BE2C (cell line): ENCODE measurements at regions not wholly inside any gene's neighbourhood (a gene's known extent, or its start where the extent isn't known, plus 50 kb on each side); places are given as distances from the start of the nearest gene placed in this dataset.

ENCODE experiments used
- DNase-seq: peaks from one replicate; pipeline ENCODE4 v3.0.0-alpha.2; 2020
- H3K27me3 ChIP-seq: fragments of 250-450 bp; sonication (Bioruptor Pico); 2 replicates; pipeline ENCODE4 v1.5.1; 2020; ENCODE audit warnings: mild to moderate bottlenecking
- H3K36me3 ChIP-seq: fragments of 250-450 bp; sonication (Bioruptor Pico); 2 replicates; pipeline ENCODE4 v1.5.1; 2020; ENCODE audit warnings: mild to moderate bottlenecking
- H3K4me1 ChIP-seq: fragments of 250-450 bp; sonication (Bioruptor Pico); 2 replicates; pipeline ENCODE4 v1.5.1; 2020
- H3K4me3 ChIP-seq: 2 replicates; pipeline ENCODE4 v1.5.1; 2011; ENCODE audit warnings: low read depth, low read length
- H3K9me3 ChIP-seq: fragments of 250-450 bp; sonication (Bioruptor Pico); 2 replicates; pipeline ENCODE4 v1.5.1; 2020
- CTCF ChIP-seq: IDR thresholded peaks from 2 replicates; pipeline ENCODE4 v1.5.1; 2012; ENCODE audit warnings: mild to moderate bottlenecking, low read depth, low read length

GRCh38 chr2:6654279-6654678 lies 211.4 kb downstream of the CMPK2 start:
- no peaks in the 10 kb centered on the region for H3K36me3 ChIP-seq
- DNase-seq = no peak
- no peak for TF ChIP-seq CTCF
- H3K4me3 ChIP-seq = no peak overlapping the region
- H3K4me1 ChIP-seq = no peaks in the 10 kb centered on the region
- no peaks in the 10 kb centered on the region for H3K27me3 ChIP-seq
- no peaks in the 10 kb centered on the region for H3K9me3 ChIP-seq

- no peaks in the 10 kb centered on the region for H3K36me3 ChIP-seq
- no peak overlapping the region for H3K4me3 ChIP-seq
- no peaks in the 10 kb centered on the region for H3K4me1 ChIP-seq
- no peaks in the 10 kb centered on the region for H3K9me3 ChIP-seq
- H3K27me3 ChIP-seq = no peaks in the 10 kb centered on the region
- TF ChIP-seq CTCF = no peak
- DNase-seq = no peak
Measured at GRCh38 chr2:6656633-6657032, 209.1 kb downstream of the CMPK2 start.

- Histone ChIP-seq H3K9me3 (no peaks in the 10 kb centered on the region), H3K36me3 (no peaks in the 10 kb centered on the region), H3K27me3 (no peaks in the 10 kb centered on the region), H3K4me1 (no peaks in the 10 kb centered on the region), H3K4me3 (no peak overlapping the region)
- no peak for TF ChIP-seq CTCF
- no peak for DNase-seq
Measured at GRCh38 chr2:6657136-6657535, 208.6 kb downstream of the CMPK2 start.

GRCh38 chr2:6657855-6658254 lies 207.9 kb downstream of the CMPK2 start:
- TF ChIP-seq CTCF = no peak
- H3K4me3 ChIP-seq = no peak overlapping the region
- DNase-seq = no peak
- H3K36me3 ChIP-seq = no peaks in the 10 kb centered on the region
- H3K4me1 ChIP-seq = no peaks in the 10 kb centered on the region
- no peaks in the 10 kb centered on the region for H3K27me3 ChIP-seq
- no peaks in the 10 kb centered on the region for H3K9me3 ChIP-seq

GRCh38 chr2:6664332-6665061 lies 201.2 kb downstream of the CMPK2 start:
- Histone ChIP-seq H3K4me1 (no peaks in the 10 kb centered on the region), H3K36me3 (no peaks in the 10 kb centered on the region), H3K27me3 (no peaks in the 10 kb centered on the region), H3K9me3 (no peaks in the 10 kb centered on the region), H3K4me3 (no peak overlapping the region)
- no peak for DNase-seq
- TF ChIP-seq CTCF = no peak
